ENCODE measurements at regions not wholly inside any gene's neighbourhood (a gene's known extent, or its start where the extent isn't known, plus 50 kb on each side); places are given as distances from the start of the nearest gene placed in this dataset.

- no peak for TF ChIP-seq CTCF (IDR thresholded peaks at IDR 0.05; ENCODE audit: low read depth, low read length)
- TF ChIP-seq EZH2phosphoT487 (IDR thresholded peaks at IDR 0.05; ENCODE audit: low read depth): no peak
Observed at GRCh38 chr4:188347339-188347738, 208.1 kb downstream of the TRIML1 start.
